Activated naive CD4-positive, alpha-beta T cell (primary cell): ENCODE measurements at regions not wholly inside any gene's neighbourhood (a gene's known extent, or its start where the extent isn't known, plus 50 kb on each side); places are given as distances from the start of the nearest gene placed in this dataset.
"Not testable (repeated sequence)": the region's sequence is repeated elsewhere in the genome, so short reads cannot be mapped to it uniquely, and the experiment has no call there.

Source experiments
- DNase-seq, 4 experiments: peaks; one replicate each; lab custom pipeline; 2025; lab: John Stamatoyannopoulos, UW

GRCh38 chr3:115388811-115389210 is 234.5 kb upstream of the GAP43 start:
- DNase-seq = no peak

- DNase-seq = no peak
Measured at GRCh38 chr3:115396801-115397200, 226.5 kb upstream of the GAP43 start.

GRCh38 chr3:115397433-115397832 is 225.9 kb upstream of the GAP43 start:
- no peak for DNase-seq

GRCh38 chr3:115398506-115398905 is 224.8 kb upstream of the GAP43 start:
- DNase-seq = no peak

GRCh38 chr3:115399750-115400149 is 223.6 kb upstream of the GAP43 start:
- no peak for DNase-seq

GRCh38 chr3:115401298-115401697 is 222.0 kb upstream of the GAP43 start:
- no peak for DNase-seq

GRCh38 chr3:115401851-115402501 is 221.3 kb upstream of the GAP43 start:
- DNase-seq = no peak

GRCh38 chr3:115402651-115403050 is 220.7 kb upstream of the GAP43 start:
- no peak for DNase-seq

- DNase-seq = no peak
Measured at GRCh38 chr3:115403786-115404185, 219.5 kb upstream of the GAP43 start.

GRCh38 chr3:115409596-115409995 is 213.7 kb upstream of the GAP43 start:
- no peak for DNase-seq

GRCh38 chr3:115414610-115415009 is 208.7 kb upstream of the GAP43 start:
- not testable (repeated sequence) for DNase-seq

GRCh38 chr3:115415246-115415996 is 207.9 kb upstream of the GAP43 start:
- no peak for DNase-seq

GRCh38 chr3:115418583-115418982 is 204.7 kb upstream of the GAP43 start:
- no peak for DNase-seq

- DNase-seq = no peak
Measured at GRCh38 chr3:115420086-115420485, 203.2 kb upstream of the GAP43 start.

- no peak for DNase-seq
Measured at GRCh38 chr3:115423170-115423569, 200.1 kb upstream of the GAP43 start.

GRCh38 chr3:115428841-115429240 is 194.5 kb upstream of the GAP43 start:
- no peak for DNase-seq

- DNase-seq = no peak
Measured at GRCh38 chr3:115436767-115437301, 186.5 kb upstream of the GAP43 start.

GRCh38 chr3:115438799-115439198 is 184.5 kb upstream of the GAP43 start:
- no peak for DNase-seq

GRCh38 chr3:115445559-115445958 is 177.8 kb upstream of the GAP43 start:
- DNase-seq = no peak

- DNase-seq = no peak
Measured at GRCh38 chr3:115448851-115449250, 174.5 kb upstream of the GAP43 start.

GRCh38 chr3:115450036-115450435 is 173.3 kb upstream of the GAP43 start:
- no peak for DNase-seq

- DNase-seq = no peak
Measured at GRCh38 chr3:115464036-115464435, 159.3 kb upstream of the GAP43 start.

GRCh38 chr3:115469649-115470048 is 153.7 kb upstream of the GAP43 start:
- DNase-seq = no peak
